ENCODE measurements at regions not wholly inside any gene's neighbourhood (a gene's known extent, or its start where the extent isn't known, plus 50 kb on each side); places are given as distances from the start of the nearest gene placed in this dataset.

GRCh38 chr5:15439801-15440200 lies 60.2 kb upstream of the FBXL7 start:
- H3K36me3 ChIP-seq: no peaks in the 10 kb centered on the region
- no peak for DNase-seq
- TF ChIP-seq CTCF (IDR thresholded peaks at IDR 0.05) (no peak), POLR2A (IDR thresholded peaks at IDR 0.05) (no peak)
- H3K27me3 ChIP-seq: no peaks in the 10 kb centered on the region
- no peaks in the 10 kb centered on the region for H3K9me3 ChIP-seq
- H3K4me3 ChIP-seq: no peak overlapping the region
- no peak overlapping the region for H3K27ac ChIP-seq
- no peaks in the 10 kb centered on the region for H3K4me1 ChIP-seq
- intact Hi-C loops (cut with DNase I): no loop called here
- 43 to 53% methylated on average over 1 of the region's 1 CpG for WGBS, 2 donors

GRCh38 chr5:15433709-15434108 lies 66.3 kb upstream of the FBXL7 start:
- Histone ChIP-seq H3K27ac (no peak overlapping the region), H3K4me1 (no peaks in the 10 kb centered on the region), H3K4me3 (no peak overlapping the region), H3K9me3 (no peaks in the 10 kb centered on the region), H3K27me3 (no peaks in the 10 kb centered on the region), H3K36me3 (no peaks in the 10 kb centered on the region)
- DNase-seq: no peak
- intact Hi-C loops (cut with DNase I): no loop called here
- 80 to 85% methylated on average over 3 of the region's 3 CpGs for WGBS, 2 donors
- TF ChIP-seq CTCF (IDR thresholded peaks at IDR 0.05) (no peak), POLR2A (IDR thresholded peaks at IDR 0.05) (no peak)

GRCh38 chr5:15431923-15432322 lies 68.1 kb upstream of the FBXL7 start:
- Histone ChIP-seq H3K27ac (no peak overlapping the region), H3K4me3 (no peak overlapping the region), H3K27me3 (no peaks in the 10 kb centered on the region), H3K36me3 (no peaks in the 10 kb centered on the region), H3K9me3 (no peaks in the 10 kb centered on the region), H3K4me1 (no peaks in the 10 kb centered on the region)
- TF ChIP-seq CTCF (IDR thresholded peaks at IDR 0.05): no peak
- TF ChIP-seq POLR2A (IDR thresholded peaks at IDR 0.05): no peak
- DNase-seq: no peak
- intact Hi-C loops (cut with DNase I): no loop called here
- WGBS, 2 donors: 45 to 62% methylated on average over 3 of the region's 3 CpGs

- no peak for DNase-seq
- H3K4me1 ChIP-seq: peaks cover 0 to 2% (median 0%) of the 10 kb centered on the region in 3 donors
- H3K4me3 ChIP-seq: no peak overlapping the region
- no peaks in the 10 kb centered on the region for H3K27me3 ChIP-seq
- no peak overlapping the region for H3K27ac ChIP-seq
- no peaks in the 10 kb centered on the region for H3K9me3 ChIP-seq
- H3K36me3 ChIP-seq: no peaks in the 10 kb centered on the region
- TF ChIP-seq POLR2A (IDR thresholded peaks at IDR 0.05) (no peak), CTCF (IDR thresholded peaks at IDR 0.05) (no peak)
- intact Hi-C loops (cut with DNase I): no loop called here
- WGBS, 2 donors: 21 to 26% methylated on average over 5 to 6 of the region's 6 CpGs
Observed at GRCh38 chr5:15425766-15426165, 74.2 kb upstream of the FBXL7 start.

- no peaks in the 10 kb centered on the region for H3K27me3 ChIP-seq
- no peaks in the 10 kb centered on the region for H3K36me3 ChIP-seq
- H3K4me1 ChIP-seq: peaks cover 0 to 2% (median 0%) of the 10 kb centered on the region in 3 donors
- no peak for TF ChIP-seq CTCF (IDR thresholded peaks at IDR 0.05)
- TF ChIP-seq POLR2A (IDR thresholded peaks at IDR 0.05): no peak
- intact Hi-C loops (cut with DNase I): no loop called here
- H3K27ac ChIP-seq: no peak overlapping the region
- no peaks in the 10 kb centered on the region for H3K9me3 ChIP-seq
- no peak overlapping the region for H3K4me3 ChIP-seq
- 58 to 62% methylated on average over 3 of the region's 3 CpGs for WGBS, 2 donors
- DNase-seq: no peak
Observed at GRCh38 chr5:15424769-15425168, 75.2 kb upstream of the FBXL7 start.

All from esophagus squamous epithelium (tissue), 5 donors.